GM12873 (cell line): ENCODE measurements at regions not wholly inside any gene's neighbourhood (a gene's known extent, or its start where the extent isn't known, plus 50 kb on each side); places are given as distances from the start of the nearest gene placed in this dataset.

Experiments
- CTCF ChIP-seq: IDR thresholded peaks from 2 replicates; pipeline ENCODE4 v1.5.1; 2012; ENCODE audit warnings: low read depth, mild to moderate bottlenecking, moderate library complexity, low read length, control low read depth; ENCODE audit not compliant: insufficient read depth; ENCODE audit errors: missing control alignments

DNA sequence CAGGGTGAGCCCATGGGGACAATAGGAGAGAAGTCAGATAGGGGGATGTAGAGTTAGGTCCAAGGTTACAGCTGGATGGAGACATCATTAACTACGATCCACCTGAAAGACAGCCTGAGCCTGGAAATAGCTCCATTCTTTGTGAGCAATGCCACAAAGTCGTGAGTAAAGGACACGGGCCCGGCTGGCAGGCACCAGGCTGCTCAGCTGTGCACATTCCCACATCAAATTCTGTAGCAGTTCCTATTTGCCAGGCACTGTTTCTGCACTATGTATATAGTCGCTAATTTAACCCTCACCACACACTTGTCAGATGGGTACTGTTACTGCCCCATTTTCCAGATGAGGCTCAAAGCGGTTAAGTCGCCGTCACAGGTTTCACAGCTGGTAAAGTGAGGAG, 338.0 kb upstream of the KAZN start:
- no peak for TF ChIP-seq CTCF

DNA sequence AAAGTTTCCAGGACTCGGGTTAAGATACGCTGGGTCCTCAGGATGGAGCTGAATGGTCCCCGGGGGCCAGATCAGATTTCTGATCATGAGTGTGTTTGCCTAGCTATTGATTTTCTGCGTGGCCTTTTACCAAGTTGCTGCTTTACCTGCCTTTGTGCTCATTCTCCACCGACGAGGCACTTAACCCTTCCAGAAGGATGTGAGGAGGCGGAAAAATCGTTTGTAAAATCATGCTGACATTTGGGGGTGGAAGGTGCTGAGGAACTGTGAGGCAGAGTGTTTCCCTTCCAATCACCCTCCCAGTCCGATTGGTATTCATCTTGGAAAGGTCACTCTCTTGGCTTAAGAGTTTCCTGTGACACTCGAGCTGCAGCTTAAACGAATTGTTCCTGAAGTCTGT, 337.1 kb upstream of the KAZN start:
- TF ChIP-seq CTCF = no peak

DNA sequence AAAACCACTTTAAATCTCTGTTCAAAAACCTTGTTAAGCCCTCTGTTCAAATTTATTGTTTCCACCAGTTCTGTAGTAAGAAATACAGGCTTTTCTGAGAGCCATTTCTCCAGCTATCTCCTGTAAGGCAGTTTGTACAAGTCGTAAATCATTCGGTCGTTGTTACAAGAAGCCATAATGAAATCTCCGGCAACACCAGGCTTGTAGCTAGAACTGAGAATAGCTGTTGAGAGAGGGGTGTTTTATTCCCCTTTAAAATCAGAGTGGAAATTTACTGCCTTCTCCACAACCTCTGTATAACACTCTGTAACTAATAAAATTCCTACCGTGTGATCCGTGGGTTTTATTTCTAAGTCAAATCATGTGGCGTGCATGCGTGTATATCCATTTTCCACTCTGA, 335.8 kb upstream of the KAZN start:
- no peak for TF ChIP-seq CTCF

- no peak for TF ChIP-seq CTCF
These were observed 335.3 kb upstream of the KAZN start for GRCh38 chr1:14263225-14263624.

DNA sequence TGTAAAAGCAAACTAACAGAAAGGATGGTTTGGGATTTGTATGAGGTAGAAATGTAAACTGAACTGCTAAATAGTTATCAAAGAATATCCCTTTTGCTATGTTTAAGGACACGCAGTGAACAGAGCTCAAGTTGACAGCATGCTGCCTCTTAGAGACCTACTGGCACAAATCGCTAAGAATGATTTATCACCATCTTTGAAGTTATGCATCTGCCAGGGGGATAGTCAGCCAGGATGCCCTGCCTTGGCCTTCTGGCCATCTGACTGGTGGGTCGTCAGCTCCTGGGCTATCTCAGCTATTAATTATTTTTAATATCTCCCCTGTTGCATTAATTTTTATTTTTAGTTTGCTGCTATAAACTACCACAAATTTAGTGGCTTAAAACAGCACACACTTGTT, 334.8 kb upstream of the KAZN start:
- no peak for TF ChIP-seq CTCF

DNA sequence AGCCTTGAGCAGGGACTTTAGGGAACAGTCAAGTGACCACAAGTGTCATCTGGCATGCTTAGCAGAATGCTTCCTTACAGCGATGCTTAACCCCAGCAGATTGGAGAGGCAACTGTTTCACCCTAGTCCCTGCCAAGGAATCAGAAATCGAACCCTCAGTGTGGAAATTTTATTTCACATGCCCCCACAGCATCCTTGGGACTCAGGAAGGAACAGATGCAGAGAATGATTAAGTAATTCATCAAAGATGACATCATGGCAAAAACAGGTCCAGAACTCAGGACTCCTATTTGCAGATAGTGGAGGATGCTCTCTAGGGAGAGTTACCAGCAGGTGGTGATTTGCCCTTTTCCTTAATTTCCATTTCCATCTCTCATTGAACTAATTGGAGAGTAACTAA, 333.0 kb upstream of the KAZN start:
- TF ChIP-seq CTCF = no peak

- TF ChIP-seq CTCF = no peak
These were observed 330.5 kb upstream of the KAZN start for GRCh38 chr1:14267991-14268390.

DNA sequence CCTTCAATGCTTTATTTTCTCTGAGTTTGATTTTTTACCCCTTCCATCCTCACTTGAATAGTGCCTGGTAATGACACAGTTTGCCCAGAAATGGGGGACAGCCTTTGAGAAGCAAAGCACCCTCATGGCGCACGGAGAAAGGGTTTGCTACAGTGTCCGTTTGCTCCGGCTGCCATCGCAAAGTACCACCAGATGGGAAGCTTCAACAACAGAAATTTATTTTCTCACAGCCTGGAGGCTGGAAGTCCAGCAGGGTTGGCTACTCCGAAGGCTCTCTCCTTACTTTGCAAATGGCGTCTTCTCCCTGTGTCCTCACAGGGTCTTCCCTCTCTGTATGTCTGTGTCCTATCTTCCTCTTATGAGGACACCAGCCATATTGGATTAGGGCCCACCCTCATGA, 327.7 kb upstream of the KAZN start:
- TF ChIP-seq CTCF = no peak
